Neural crest cell (in vitro differentiated cells): ENCODE measurements at regions not wholly inside any gene's neighbourhood (a gene's known extent, or its start where the extent isn't known, plus 50 kb on each side); places are given as distances from the start of the nearest gene placed in this dataset.

ENCODE experiments used
- DNase-seq: peaks from one replicate; pipeline ENCODE4 v3.0.0; 2021; ENCODE audit warnings: low read depth, mixed read lengths, low spot score
- H3K27ac Mint-ChIP-seq: one replicate; pipeline ENCODE4 v1.8.0; 2021; ENCODE audit warnings: mild to moderate bottlenecking, mixed read lengths; ENCODE audit not compliant: unreplicated experiment
- H3K27me3 Mint-ChIP-seq: 2 replicates; pipeline ENCODE4 v1.8.0; 2021; ENCODE audit warnings: low read depth, mild to moderate bottlenecking, mixed read lengths
- H3K36me3 Mint-ChIP-seq: 2 replicates; pipeline ENCODE4 v1.8.0; 2021; ENCODE audit warnings: low read depth, mild to moderate bottlenecking, mixed read lengths
- H3K4me1 Mint-ChIP-seq: 2 replicates; pipeline ENCODE4 v1.8.0; 2021; ENCODE audit warnings: mixed read lengths
- H3K4me3 Mint-ChIP-seq: one replicate; pipeline ENCODE4 v1.8.0; 2021; ENCODE audit warnings: mild to moderate bottlenecking, mixed read lengths
- H3K9me3 Mint-ChIP-seq: 2 replicates; pipeline ENCODE4 v1.8.0; 2021; ENCODE audit warnings: mixed read lengths
- TF ChIP-seq, protein P1 (sequence below): fragments of 200-600 bp; sonication (generic); conservative IDR thresholded peaks from 2 replicates; pipeline ENCODE4 v1.5.0; 2021; ENCODE audit warnings: antibody characterized with exemption, mild to moderate bottlenecking

DNA sequence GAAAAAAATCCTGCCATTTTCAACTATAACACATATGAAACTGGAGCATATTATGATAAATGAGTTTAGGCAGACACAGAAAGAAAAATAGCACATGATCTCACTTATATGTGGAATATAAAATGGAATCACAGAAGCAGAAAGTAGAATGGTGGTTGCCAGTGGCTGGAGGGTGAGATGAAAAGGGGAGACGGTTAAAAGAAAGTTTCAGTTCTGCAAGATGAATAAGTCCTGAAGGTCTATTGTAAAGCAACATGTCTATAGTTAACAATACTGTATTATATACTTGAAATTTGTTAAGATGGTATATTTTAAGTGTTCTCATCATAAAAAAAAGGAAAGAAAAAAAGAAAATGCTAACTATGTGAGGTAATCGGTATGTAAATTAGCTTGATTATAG lies 503.9 kb downstream of the EPHA7 start:
- no peak for DNase-seq

GRCh38 chr6:92911301-92911700 lies 508.1 kb downstream of the EPHA7 start:
- peaks cover 8% of the 10 kb centered on the region for H3K9me3 Mint-ChIP-seq
- DNase-seq, result no peak
- H3K36me3 Mint-ChIP-seq, result no peaks in the 10 kb centered on the region
- H3K4me3 Mint-ChIP-seq, result no peak overlapping the region
- no peaks in the 10 kb centered on the region for H3K27me3 Mint-ChIP-seq
- TF ChIP-seq, protein P1, sequence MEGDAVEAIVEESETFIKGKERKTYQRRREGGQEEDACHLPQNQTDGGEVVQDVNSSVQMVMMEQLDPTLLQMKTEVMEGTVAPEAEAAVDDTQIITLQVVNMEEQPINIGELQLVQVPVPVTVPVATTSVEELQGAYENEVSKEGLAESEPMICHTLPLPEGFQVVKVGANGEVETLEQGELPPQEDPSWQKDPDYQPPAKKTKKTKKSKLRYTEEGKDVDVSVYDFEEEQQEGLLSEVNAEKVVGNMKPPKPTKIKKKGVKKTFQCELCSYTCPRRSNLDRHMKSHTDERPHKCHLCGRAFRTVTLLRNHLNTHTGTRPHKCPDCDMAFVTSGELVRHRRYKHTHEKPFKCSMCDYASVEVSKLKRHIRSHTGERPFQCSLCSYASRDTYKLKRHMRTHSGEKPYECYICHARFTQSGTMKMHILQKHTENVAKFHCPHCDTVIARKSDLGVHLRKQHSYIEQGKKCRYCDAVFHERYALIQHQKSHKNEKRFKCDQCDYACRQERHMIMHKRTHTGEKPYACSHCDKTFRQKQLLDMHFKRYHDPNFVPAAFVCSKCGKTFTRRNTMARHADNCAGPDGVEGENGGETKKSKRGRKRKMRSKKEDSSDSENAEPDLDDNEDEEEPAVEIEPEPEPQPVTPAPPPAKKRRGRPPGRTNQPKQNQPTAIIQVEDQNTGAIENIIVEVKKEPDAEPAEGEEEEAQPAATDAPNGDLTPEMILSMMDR, result no peak
- no peak overlapping the region for H3K27ac Mint-ChIP-seq
- peaks cover 9% of the 10 kb centered on the region for H3K4me1 Mint-ChIP-seq

More for the DNA sequence above, 503.9 kb downstream of the EPHA7 start:
- no peaks in the 10 kb centered on the region for H3K27me3 Mint-ChIP-seq
- H3K4me1 Mint-ChIP-seq, result peaks cover 9% of the 10 kb centered on the region
- H3K36me3 Mint-ChIP-seq, result no peaks in the 10 kb centered on the region
- no peak overlapping the region for H3K4me3 Mint-ChIP-seq
- peaks cover 8% of the 10 kb centered on the region for H3K9me3 Mint-ChIP-seq
- TF ChIP-seq, protein P1, result no peak
- H3K27ac Mint-ChIP-seq, result no peak overlapping the region

DNA sequence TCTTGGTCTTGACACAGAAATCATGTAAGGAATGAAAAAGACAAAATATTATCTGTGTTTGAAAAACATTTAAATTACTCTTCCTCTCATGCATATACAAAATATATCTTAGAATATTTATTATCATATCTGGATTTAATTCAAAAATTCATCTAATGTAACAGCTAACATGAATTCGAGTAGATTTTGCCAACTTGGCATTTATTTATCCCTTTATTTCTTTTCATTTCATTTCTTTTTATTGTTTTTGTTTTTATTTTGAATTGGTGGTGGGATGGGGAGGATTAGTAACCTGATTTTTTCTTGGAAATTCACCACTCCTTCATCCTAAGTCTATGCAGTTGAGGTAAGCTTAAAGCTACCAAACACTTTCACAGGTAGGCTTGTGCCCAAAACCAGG lies 508.7 kb downstream of the EPHA7 start:
- Mint-ChIP-seq H3K36me3 (no peaks in the 10 kb centered on the region), H3K4me1 (peaks cover 4% of the 10 kb centered on the region), H3K4me3 (no peak overlapping the region), H3K27me3 (no peaks in the 10 kb centered on the region), H3K27ac (no peak overlapping the region), H3K9me3 (peaks cover 8% of the 10 kb centered on the region)
- no peak for DNase-seq
- TF ChIP-seq, protein P1, result no peak

GRCh38 chr6:92906385-92906784 lies 513.0 kb downstream of the EPHA7 start:
- TF ChIP-seq, protein P1, result no peak
- H3K36me3 Mint-ChIP-seq, result no peaks in the 10 kb centered on the region
- no peak for DNase-seq
- H3K4me3 Mint-ChIP-seq, result no peak overlapping the region
- no peaks in the 10 kb centered on the region for H3K27me3 Mint-ChIP-seq
- peaks cover 2% of the 10 kb centered on the region for H3K9me3 Mint-ChIP-seq
- no peaks in the 10 kb centered on the region for H3K4me1 Mint-ChIP-seq
- H3K27ac Mint-ChIP-seq, result no peak overlapping the region

DNA sequence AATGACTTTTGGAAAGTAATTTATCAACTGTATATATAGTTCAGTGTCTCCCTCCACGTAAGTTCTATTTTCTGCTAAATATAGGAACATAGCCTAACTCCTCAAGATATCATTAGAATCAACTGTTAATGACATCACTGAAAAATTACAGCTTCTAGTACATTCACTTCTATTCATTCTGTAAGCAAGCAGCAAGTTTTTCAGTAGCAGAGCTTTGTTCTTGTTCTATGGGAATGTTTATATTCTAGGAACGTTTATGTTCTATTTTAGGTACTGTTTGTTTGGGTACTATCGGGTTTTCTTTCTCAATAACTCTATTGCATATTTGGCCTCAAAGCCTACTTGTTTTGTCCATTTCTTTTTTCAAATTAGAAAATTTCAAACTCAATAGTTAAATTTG lies 525.6 kb downstream of the EPHA7 start:
- H3K27ac Mint-ChIP-seq, result no peak overlapping the region
- no peaks in the 10 kb centered on the region for H3K36me3 Mint-ChIP-seq
- no peaks in the 10 kb centered on the region for H3K4me1 Mint-ChIP-seq
- peaks cover 6% of the 10 kb centered on the region for H3K9me3 Mint-ChIP-seq
- DNase-seq, result no peak
- no peak overlapping the region for H3K4me3 Mint-ChIP-seq
- TF ChIP-seq, protein P1, result no peak
- H3K27me3 Mint-ChIP-seq, result no peaks in the 10 kb centered on the region
